ENCODE measurements at regions not wholly inside any gene's neighbourhood (a gene's known extent, or its start where the extent isn't known, plus 50 kb on each side); places are given as distances from the start of the nearest gene placed in this dataset.
"Not testable (repeated sequence)": the region's sequence is repeated elsewhere in the genome, so short reads cannot be mapped to it uniquely, and the experiment has no call there.

DNA sequence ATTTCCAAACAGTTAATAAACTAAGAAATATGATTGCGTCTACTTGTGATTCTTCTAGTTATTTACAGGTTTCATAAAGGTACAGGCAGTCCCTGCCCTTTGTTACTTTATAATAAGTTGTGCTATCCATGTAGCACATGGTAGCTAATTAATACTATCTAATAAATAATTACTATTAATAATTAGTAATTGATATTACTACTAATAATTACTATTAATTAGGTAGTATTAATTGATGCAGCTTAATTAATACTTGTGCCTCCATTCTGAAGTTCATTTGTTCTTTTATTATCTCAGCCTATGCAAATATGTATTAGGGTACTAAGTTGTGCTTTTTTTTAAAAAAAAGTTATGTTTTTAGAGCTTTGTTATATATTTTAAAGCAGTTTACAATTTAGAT, 92.3 kb upstream of the TRHDE start:
- TF ChIP-seq, protein P1, sequence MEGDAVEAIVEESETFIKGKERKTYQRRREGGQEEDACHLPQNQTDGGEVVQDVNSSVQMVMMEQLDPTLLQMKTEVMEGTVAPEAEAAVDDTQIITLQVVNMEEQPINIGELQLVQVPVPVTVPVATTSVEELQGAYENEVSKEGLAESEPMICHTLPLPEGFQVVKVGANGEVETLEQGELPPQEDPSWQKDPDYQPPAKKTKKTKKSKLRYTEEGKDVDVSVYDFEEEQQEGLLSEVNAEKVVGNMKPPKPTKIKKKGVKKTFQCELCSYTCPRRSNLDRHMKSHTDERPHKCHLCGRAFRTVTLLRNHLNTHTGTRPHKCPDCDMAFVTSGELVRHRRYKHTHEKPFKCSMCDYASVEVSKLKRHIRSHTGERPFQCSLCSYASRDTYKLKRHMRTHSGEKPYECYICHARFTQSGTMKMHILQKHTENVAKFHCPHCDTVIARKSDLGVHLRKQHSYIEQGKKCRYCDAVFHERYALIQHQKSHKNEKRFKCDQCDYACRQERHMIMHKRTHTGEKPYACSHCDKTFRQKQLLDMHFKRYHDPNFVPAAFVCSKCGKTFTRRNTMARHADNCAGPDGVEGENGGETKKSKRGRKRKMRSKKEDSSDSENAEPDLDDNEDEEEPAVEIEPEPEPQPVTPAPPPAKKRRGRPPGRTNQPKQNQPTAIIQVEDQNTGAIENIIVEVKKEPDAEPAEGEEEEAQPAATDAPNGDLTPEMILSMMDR (IDR thresholded peaks at IDR 0.05; ENCODE audit: low read length, missing control alignments), result no peak
- no peak for DNase-seq (ENCODE audit: low read depth)
- H3K4me3 ChIP-seq (replicated peaks; ENCODE audit: low read depth, low read length), result no peak overlapping the region

- not testable (repeated sequence) for DNase-seq (ENCODE audit: low read depth); H3K4me3 ChIP-seq (replicated peaks; ENCODE audit: low read depth, low read length)
These were observed 87.1 kb upstream of the TRHDE start for GRCh38 chr12:72184971-72185533.

DNA sequence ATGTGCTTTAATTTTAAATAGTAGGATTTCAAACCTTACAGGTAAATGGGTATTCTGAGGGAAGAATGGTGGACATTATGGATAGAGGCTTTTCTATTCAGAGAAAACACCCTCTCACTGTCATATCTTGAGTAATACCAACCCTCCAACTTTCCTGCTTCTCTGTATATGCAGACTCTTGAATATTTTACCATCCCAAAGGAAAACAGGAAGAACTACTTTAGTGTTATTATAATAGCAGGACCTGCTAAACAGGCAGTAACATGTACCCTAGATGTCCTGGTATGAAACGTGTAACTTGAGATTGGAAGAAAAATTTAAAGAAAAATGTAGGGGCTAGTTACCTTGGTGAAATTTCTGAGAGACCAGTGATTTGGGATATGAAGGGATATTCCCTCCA, 82.9 kb upstream of the TRHDE start:
- TF ChIP-seq, protein P1 (IDR thresholded peaks at IDR 0.05; ENCODE audit: low read length, missing control alignments), result no peak
- no peak overlapping the region for H3K4me3 ChIP-seq (replicated peaks; ENCODE audit: low read depth, low read length)
- no peak for DNase-seq (ENCODE audit: low read depth)

DNA sequence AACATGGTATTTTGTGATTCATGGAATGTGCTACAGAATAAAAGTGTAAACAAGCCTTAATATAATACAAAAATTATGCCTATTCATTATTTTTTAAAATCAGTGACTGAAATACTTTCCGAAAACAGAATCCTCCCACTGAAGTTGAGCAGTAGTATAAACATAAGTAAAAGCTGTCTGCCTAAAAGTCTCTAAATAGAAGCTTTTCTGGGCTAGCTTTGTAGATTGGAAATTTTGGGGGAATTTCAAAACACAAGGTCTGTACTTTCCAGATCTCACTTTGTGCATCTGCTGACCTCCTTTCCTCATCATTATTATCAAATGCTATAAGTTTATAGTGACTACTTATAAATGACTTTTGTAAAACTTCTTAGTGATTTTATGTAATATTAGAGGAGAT, 80.4 kb upstream of the TRHDE start:
- TF ChIP-seq, protein P1 (IDR thresholded peaks at IDR 0.05; ENCODE audit: low read length, missing control alignments), result no peak
- no peak for DNase-seq (ENCODE audit: low read depth)
- no peak overlapping the region for H3K4me3 ChIP-seq (replicated peaks; ENCODE audit: low read depth, low read length)

DNA sequence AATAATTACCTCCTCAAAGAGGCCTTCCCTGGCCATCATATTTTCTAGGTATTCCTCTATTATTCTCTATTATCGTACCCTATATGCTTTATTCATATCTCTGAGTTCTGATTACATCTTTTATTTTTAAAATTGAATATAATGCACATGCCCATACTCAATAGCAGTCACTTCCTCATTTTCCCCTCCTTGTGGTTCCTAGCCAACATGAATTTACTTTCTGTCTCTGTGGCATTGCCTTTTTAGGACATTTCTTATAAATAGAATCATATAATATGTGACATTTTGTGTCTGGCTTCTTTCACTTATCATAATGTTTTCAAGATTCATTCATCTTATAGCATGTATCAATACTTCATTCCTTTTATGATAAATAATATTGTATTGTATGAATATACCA, 74.4 kb upstream of the TRHDE start:
- no peak for DNase-seq (ENCODE audit: low read depth)
- H3K4me3 ChIP-seq (replicated peaks; ENCODE audit: low read depth, low read length), result no peak overlapping the region
- TF ChIP-seq, protein P1 (IDR thresholded peaks at IDR 0.05; ENCODE audit: low read length, missing control alignments), result no peak

GRCh38 chr12:72201457-72201856, 70.7 kb upstream of the TRHDE start:
- TF ChIP-seq, protein P1 (IDR thresholded peaks at IDR 0.05; ENCODE audit: low read length, missing control alignments), result no peak
- no peak for DNase-seq (ENCODE audit: low read depth)

DNA sequence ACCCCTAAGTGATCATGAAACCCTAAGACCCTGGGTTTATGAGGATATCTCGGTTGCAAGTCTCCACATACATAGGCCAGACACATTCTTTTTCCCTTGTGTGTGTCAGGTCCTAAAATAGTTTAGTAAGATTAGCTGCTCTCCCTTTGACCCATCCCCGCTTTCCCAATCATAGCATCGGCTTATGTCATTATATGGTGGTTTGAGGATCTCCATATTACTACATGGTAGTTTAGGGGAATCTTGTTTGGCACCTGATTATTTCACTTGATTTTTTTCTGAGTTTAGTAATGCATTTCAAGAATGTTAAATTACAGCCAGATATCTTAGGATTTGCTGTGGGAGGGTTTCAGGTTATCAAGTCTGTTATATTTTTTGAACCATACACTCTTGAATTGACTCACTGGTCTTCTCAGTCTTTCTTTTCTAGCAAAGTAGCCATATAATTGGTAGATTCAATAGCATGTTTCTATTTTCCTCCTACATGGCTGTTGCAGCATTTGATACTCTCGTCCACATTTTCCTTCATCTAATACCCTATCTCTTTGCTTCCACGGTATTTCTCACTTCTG, 68.3 kb upstream of the TRHDE start:
- DNase-seq (ENCODE audit: low read depth), result no peak
- H3K4me3 ChIP-seq (replicated peaks; ENCODE audit: low read depth, low read length), result no peak overlapping the region
- TF ChIP-seq, protein P1 (IDR thresholded peaks at IDR 0.05; ENCODE audit: low read length, missing control alignments), result no peak

More at GRCh38 chr12:72201457-72201856, 70.7 kb upstream of the TRHDE start:
- no peak overlapping the region for H3K4me3 ChIP-seq (replicated peaks; ENCODE audit: low read depth, low read length)

Data from fibroblast of pulmonary artery (primary cell).